ENCODE measurements at regions not wholly inside any gene's neighbourhood (a gene's known extent, or its start where the extent isn't known, plus 50 kb on each side); places are given as distances from the start of the nearest gene placed in this dataset.

DNA sequence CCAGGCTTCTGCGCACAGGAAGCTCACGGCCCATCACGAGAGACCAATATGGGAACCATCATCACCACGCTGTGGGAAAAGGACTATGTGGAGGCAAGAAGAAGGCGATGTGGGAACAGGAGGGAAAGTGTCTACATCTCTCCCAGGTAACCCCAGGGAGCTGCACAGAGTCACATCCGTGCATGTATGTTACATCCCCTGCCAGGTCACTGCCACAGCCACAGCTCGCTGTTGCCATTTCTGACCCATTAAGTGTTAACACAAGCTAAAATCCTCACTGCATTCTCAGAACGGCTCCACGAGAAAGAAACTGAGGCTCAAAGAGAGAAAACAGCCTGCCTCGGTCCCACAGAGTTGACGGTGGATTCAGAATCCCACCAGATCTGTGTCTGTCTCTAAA, 319.1 kb downstream of the FOXL1 start:
- TF ChIP-seq, protein P1, sequence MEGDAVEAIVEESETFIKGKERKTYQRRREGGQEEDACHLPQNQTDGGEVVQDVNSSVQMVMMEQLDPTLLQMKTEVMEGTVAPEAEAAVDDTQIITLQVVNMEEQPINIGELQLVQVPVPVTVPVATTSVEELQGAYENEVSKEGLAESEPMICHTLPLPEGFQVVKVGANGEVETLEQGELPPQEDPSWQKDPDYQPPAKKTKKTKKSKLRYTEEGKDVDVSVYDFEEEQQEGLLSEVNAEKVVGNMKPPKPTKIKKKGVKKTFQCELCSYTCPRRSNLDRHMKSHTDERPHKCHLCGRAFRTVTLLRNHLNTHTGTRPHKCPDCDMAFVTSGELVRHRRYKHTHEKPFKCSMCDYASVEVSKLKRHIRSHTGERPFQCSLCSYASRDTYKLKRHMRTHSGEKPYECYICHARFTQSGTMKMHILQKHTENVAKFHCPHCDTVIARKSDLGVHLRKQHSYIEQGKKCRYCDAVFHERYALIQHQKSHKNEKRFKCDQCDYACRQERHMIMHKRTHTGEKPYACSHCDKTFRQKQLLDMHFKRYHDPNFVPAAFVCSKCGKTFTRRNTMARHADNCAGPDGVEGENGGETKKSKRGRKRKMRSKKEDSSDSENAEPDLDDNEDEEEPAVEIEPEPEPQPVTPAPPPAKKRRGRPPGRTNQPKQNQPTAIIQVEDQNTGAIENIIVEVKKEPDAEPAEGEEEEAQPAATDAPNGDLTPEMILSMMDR (IDR thresholded peaks at IDR 0.05; ENCODE audit: low read length): no peak
- TF ChIP-seq EZH2 (optimal IDR thresholded peaks at IDR 0.05; ENCODE audit: low read depth, low read length) (no peak), EZH2phosphoT487 (IDR thresholded peaks at IDR 0.05; ENCODE audit: low read length) (no peak)
